BLaER1 treated with 17β-estradiol and CSF1 and Interleukin-3, amounts not matched to agents 10 nM and 100 nM (cell line): ENCODE measurements at regions not wholly inside any gene's neighbourhood (a gene's known extent, or its start where the extent isn't known, plus 50 kb on each side); places are given as distances from the start of the nearest gene placed in this dataset.
A peak's percentile ranks its signal among the peaks of the same experiment; 100 is the strongest.

ENCODE experiments used
- H3K27ac ChIP-seq, 11 experiments: shearing (Covaris generic); formaldehyde crosslinking; 2 replicates each; pipeline ENCODE4 v1.8.1; 2022
- H3K27me3 ChIP-seq, 11 experiments: shearing (Covaris generic); formaldehyde crosslinking; 2 replicates each; pipeline ENCODE4 v1.8.1; 2022
- H3K36me3 ChIP-seq, 11 experiments: shearing (Covaris generic); formaldehyde crosslinking; 2 replicates each; pipeline ENCODE4 v1.8.1; 2022
- H3K4me1 ChIP-seq, 10 experiments: shearing (Covaris generic); formaldehyde crosslinking; 2 replicates each; pipeline ENCODE4 v1.8.1; 2022
- H3K4me2 ChIP-seq, 11 experiments: shearing (Covaris generic); formaldehyde crosslinking; 2 replicates each; pipeline ENCODE4 v1.8.1; 2022
- H3K4me3 ChIP-seq, 10 experiments: shearing (Covaris generic); formaldehyde crosslinking; 2 replicates each; pipeline ENCODE4 v1.8.1; 2022
- H3K9ac ChIP-seq, 11 experiments: shearing (Covaris generic); formaldehyde crosslinking; 2 replicates each; pipeline ENCODE4 v1.8.1; 2022
- H3K9me3 ChIP-seq, 11 experiments: shearing (Covaris generic); formaldehyde crosslinking; replicated peaks in 1 of 11; 2 replicates each; pipeline ENCODE4 v1.8.1; 2022
- H4K20me1 ChIP-seq, 11 experiments: shearing (Covaris generic); formaldehyde crosslinking; 2 replicates each; pipeline ENCODE4 v1.8.1; 2022
- Cebpa-rat ChIP-seq, 11 experiments: shearing (Covaris generic); IDR thresholded peaks; 2 replicates each; pipeline ENCODE4 v1.8.1; 2022

GRCh38 chr15:46894644-46895043 lies 822.7 kb upstream of the SEMA6D start:
- H3K9ac ChIP-seq, result no peak overlapping the region
- H3K4me2 ChIP-seq, result no peak overlapping the region
- no peak for TF ChIP-seq Cebpa-rat (IDR thresholded peaks at IDR 0.05)
- H3K9me3 ChIP-seq, result 0 out of 22 replicates have a peak, but pooled peaks cover 0 to 3% (median 0%) of the 10 kb centered on the region in 11 experiments
- H3K4me1 ChIP-seq, result no peaks in the 10 kb centered on the region
- H3K36me3 ChIP-seq, result no peaks in the 10 kb centered on the region
- no peaks in the 10 kb centered on the region for H4K20me1 ChIP-seq
- no peak overlapping the region for H3K4me3 ChIP-seq
- no peak overlapping the region for H3K27ac ChIP-seq
- H3K27me3 ChIP-seq, result no peaks in the 10 kb centered on the region

DNA sequence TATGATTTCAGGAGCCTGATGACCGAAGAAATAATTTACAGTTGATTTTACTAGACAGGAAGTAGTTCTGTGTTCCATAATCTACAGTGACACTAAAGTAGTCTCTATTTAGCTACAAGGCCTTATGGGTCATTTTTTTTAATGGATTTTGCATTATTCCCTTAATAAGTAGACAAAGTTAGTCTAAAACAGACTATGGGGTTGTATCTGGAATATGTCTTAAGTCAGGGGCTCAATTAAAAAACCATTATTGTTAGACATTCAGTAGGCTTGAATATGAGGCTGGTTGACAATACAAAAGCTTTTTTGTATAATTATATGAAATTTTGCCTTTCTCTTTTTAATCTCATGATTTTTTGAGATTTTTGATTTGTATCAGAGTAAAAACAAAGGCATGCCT lies 820.0 kb upstream of the SEMA6D start:
- Histone ChIP-seq H3K9me3 (0 out of 22 replicates have a peak, but pooled peaks cover 0 to 3% (median 0%) of the 10 kb centered on the region in 11 experiments), H3K27me3 (no peaks in the 10 kb centered on the region), H3K9ac (no peak overlapping the region), H3K4me1 (no peaks in the 10 kb centered on the region), H4K20me1 (no peaks in the 10 kb centered on the region), H3K27ac (no peak overlapping the region), H3K36me3 (no peaks in the 10 kb centered on the region), H3K4me2 (no peak overlapping the region), H3K4me3 (no peak overlapping the region)
- no peak for TF ChIP-seq Cebpa-rat (IDR thresholded peaks at IDR 0.05)

DNA sequence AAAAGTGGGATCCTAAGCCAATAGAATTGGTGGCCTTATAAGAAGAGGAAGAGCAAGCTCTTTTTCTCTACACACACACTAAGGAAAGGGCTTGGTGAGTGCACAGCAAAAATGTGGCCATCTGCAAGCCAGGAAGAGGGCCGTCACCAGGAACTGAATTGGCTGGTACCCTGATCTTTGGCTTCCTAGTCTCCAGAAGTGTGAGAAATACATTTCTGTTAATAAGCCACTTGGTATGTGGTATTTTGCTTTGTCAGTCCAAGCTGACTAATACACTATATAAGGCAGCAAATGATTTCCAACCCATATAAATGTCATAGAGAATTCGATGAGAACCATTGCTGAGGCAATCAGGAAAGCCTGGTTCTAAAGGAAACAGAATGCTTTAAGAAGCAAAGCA lies 816.3 kb upstream of the SEMA6D start:
- Histone ChIP-seq H3K27ac (no peak overlapping the region), H3K4me2 (no peak overlapping the region), H3K4me1 (no peaks in the 10 kb centered on the region), H3K4me3 (no peak overlapping the region), H3K9me3 (no peaks in the 10 kb centered on the region), H3K36me3 (no peaks in the 10 kb centered on the region), H4K20me1 (no peaks in the 10 kb centered on the region), H3K9ac (no peak overlapping the region), H3K27me3 (no peaks in the 10 kb centered on the region)
- TF ChIP-seq Cebpa-rat (IDR thresholded peaks at IDR 0.05), result no peak

- H3K4me1 ChIP-seq, result no peaks in the 10 kb centered on the region
- no peaks in the 10 kb centered on the region for H3K9me3 ChIP-seq
- H3K27ac ChIP-seq, result no peak overlapping the region
- no peak overlapping the region for H3K4me3 ChIP-seq
- no peak overlapping the region for H3K4me2 ChIP-seq
- no peaks in the 10 kb centered on the region for H4K20me1 ChIP-seq
- no peaks in the 10 kb centered on the region for H3K36me3 ChIP-seq
- no peaks in the 10 kb centered on the region for H3K27me3 ChIP-seq
- no peak for TF ChIP-seq Cebpa-rat (IDR thresholded peaks at IDR 0.05)
- H3K9ac ChIP-seq, result no peak overlapping the region
These were observed 799.5 kb upstream of the SEMA6D start for GRCh38 chr15:46917721-46918252.

DNA sequence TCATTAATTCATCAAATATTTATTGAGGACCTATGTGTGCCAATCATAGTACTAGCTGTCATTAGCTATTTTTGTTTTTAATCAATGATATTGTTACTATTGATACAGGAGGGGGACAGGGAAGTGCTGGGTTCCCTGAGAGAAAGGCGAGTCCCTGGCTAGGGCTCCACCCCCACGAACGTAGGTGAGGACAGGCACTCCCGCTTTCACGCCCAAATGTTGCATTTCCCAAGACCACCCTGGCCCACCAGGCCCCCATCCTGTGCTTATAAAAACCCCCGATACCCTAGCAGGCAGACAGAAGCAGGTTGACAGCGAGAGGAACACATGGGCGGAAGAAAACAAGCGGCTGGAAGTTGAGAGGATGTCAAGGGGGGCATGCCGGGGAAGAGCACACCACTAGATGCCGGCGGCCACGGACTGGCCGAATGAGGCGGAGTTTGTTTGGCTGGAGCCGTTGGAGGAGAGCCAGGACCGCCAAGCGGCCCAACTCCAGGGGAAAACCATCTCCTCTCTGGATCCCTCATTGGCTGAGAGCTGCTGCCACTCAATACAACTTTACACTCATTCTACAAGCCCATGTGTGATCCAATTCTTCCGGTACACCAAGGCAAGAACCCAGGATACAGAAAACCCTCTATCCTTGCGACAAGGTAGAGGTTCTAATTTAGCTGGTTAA lies 798.7 kb upstream of the SEMA6D start:
- no peak for TF ChIP-seq Cebpa-rat (IDR thresholded peaks at IDR 0.05)
- H3K9ac ChIP-seq, result no peak overlapping the region
- no peak overlapping the region for H3K4me2 ChIP-seq
- H3K4me3 ChIP-seq, result no peak overlapping the region
- no peaks in the 10 kb centered on the region for H3K27me3 ChIP-seq
- no peaks in the 10 kb centered on the region for H3K36me3 ChIP-seq
- no peaks in the 10 kb centered on the region for H3K4me1 ChIP-seq
- no peaks in the 10 kb centered on the region for H3K9me3 ChIP-seq
- H4K20me1 ChIP-seq, result no peaks in the 10 kb centered on the region
- no peak overlapping the region for H3K27ac ChIP-seq

DNA sequence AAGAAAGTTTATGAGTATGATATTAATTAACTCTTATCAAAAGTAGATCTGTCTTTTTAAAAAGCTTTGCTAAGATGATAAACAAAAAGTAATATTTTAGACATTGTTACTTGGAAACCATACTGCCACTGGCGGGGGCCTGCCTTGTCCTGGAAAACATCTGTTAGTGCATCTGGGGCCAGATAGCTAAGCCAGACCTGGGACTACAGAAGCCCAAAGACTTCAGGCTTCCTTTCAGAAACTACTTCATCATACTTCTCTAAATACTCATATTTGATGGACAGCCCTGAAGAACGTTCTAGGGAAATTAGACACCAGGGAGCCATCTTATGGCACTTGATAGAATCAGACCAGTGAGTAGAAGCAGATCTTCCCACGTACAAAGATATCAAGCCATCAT lies 795.4 kb upstream of the SEMA6D start:
- Histone ChIP-seq H3K27me3 (no peaks in the 10 kb centered on the region), H3K4me1 (no peaks in the 10 kb centered on the region), H3K9me3 (no peaks in the 10 kb centered on the region), H3K27ac (no peak overlapping the region), H3K9ac (no peak overlapping the region), H3K4me3 (no peak overlapping the region), H3K36me3 (no peaks in the 10 kb centered on the region), H4K20me1 (no peaks in the 10 kb centered on the region), H3K4me2 (no peak overlapping the region)
- no peak for TF ChIP-seq Cebpa-rat (IDR thresholded peaks at IDR 0.05)

GRCh38 chr15:46930426-46930825 lies 786.9 kb upstream of the SEMA6D start:
- no peaks in the 10 kb centered on the region for H3K36me3 ChIP-seq
- no peak for TF ChIP-seq Cebpa-rat (IDR thresholded peaks at IDR 0.05)
- no peak overlapping the region for H3K9ac ChIP-seq
- H3K4me1 ChIP-seq, result no peaks in the 10 kb centered on the region
- no peak overlapping the region for H3K27ac ChIP-seq
- no peak overlapping the region for H3K4me3 ChIP-seq
- H3K9me3 ChIP-seq, result no peaks in the 10 kb centered on the region
- H4K20me1 ChIP-seq, result no peaks in the 10 kb centered on the region
- H3K27me3 ChIP-seq, result no peaks in the 10 kb centered on the region
- H3K4me2 ChIP-seq, result no peak overlapping the region

GRCh38 chr15:46933332-46933731 lies 784.0 kb upstream of the SEMA6D start:
- Histone ChIP-seq H3K4me3 (no peak overlapping the region), H3K36me3 (no peaks in the 10 kb centered on the region), H3K9me3 (no peaks in the 10 kb centered on the region), H3K4me1 (peaks cover 0 to 5% (median under 1%) of the 10 kb centered on the region in 10 experiments; a peak in 5 of 20 replicates), H3K4me2 (no peak overlapping the region), H3K27ac (no peak overlapping the region), H3K9ac (no peak overlapping the region), H4K20me1 (no peaks in the 10 kb centered on the region), H3K27me3 (no peaks in the 10 kb centered on the region)
- TF ChIP-seq Cebpa-rat (IDR thresholded peaks at IDR 0.05), result no peak

DNA sequence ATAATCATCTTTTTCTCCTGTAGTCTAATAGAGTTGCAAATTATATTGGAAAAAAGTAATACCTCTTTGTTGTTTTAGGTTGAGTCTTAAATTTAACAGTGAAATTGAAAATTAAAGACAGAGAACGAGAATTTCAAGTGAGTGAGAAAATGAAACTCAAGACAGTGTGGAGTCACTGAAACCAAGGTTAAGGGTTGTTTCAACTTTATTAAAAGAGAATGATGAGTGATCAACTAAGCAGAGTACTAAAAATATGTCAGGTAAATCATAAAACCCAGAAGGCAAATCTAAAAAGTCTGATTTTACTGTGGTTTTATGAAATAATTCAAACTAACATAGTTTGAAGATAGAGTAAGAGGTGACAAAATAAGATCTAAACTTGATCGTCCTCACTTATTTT lies 782.5 kb upstream of the SEMA6D start:
- Histone ChIP-seq H3K27me3 (no peaks in the 10 kb centered on the region), H3K4me2 (no peak overlapping the region), H3K4me1 (peaks cover 0 to 20% (median 11%) of the 10 kb centered on the region in 10 experiments; a peak in 10 of 20 replicates), H3K9me3 (no peaks in the 10 kb centered on the region), H3K27ac (no peak overlapping the region), H3K4me3 (no peak overlapping the region), H4K20me1 (no peaks in the 10 kb centered on the region), H3K9ac (no peak overlapping the region), H3K36me3 (no peaks in the 10 kb centered on the region)
- no peak for TF ChIP-seq Cebpa-rat (IDR thresholded peaks at IDR 0.05)

DNA sequence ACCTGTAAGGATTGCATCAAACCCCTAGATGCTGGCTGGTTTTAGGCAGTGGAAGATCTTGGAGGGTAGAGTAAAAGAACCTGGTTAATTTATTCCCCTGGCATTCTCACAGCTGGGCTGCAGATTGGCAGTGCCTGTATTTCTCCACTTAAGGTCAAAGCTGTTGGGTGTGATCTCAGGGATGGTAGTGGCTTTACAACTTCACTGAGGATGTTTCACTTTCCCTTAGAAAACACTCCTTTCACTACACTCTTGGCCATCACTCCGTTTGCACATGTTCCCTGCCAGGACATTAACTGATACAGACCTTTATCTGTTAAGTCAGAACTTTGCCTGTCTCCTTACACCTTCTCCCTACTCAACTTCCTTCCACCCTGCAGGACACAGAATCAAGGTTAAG lies 779.1 kb upstream of the SEMA6D start:
- H3K27me3 ChIP-seq, result no peaks in the 10 kb centered on the region
- no peak overlapping the region for H3K4me3 ChIP-seq
- no peak for TF ChIP-seq Cebpa-rat (IDR thresholded peaks at IDR 0.05)
- H3K4me1 ChIP-seq, result peaks cover 0 to 32% (median 13%) of the 10 kb centered on the region in 10 experiments; a peak in 10 of 20 replicates
- no peaks in the 10 kb centered on the region for H3K36me3 ChIP-seq
- H3K9ac ChIP-seq, result no peak overlapping the region
- no peak overlapping the region for H3K27ac ChIP-seq
- no peaks in the 10 kb centered on the region for H3K9me3 ChIP-seq
- H4K20me1 ChIP-seq, result no peaks in the 10 kb centered on the region
- H3K4me2 ChIP-seq, result peak overlapping the region in 3 of 11 experiments; percentile 30 to 61 (median 39); a peak in 5 of 22 replicates
